ENCODE measurements at regions not wholly inside any gene's neighbourhood (a gene's known extent, or its start where the extent isn't known, plus 50 kb on each side); places are given as distances from the start of the nearest gene placed in this dataset.

GRCh38 chr7:113813471-113813870, 105.3 kb downstream of the PPP1R3A start:
- H3K36me3 ChIP-seq (replicated peaks in 1 of 2; ENCODE audit: control insufficient read depth in 1 of 2, insufficient read depth in 2 of 2, low read length in 2 of 2): no peaks in the 10 kb centered on the region
- no peaks in the 10 kb centered on the region for H3K4me1 Mint-ChIP-seq
- no peak overlapping the region for H3K4me3 ChIP-seq (replicated peaks in 1 of 3; ENCODE audit: low read depth in 2 of 3, low read length in 3 of 3)
- no peaks in the 10 kb centered on the region for H4K20me1 ChIP-seq (ENCODE audit: insufficient read depth, low read length)
- WGBS (ENCODE audit: insufficient coverage): no CpG with 5 or more reads among the region's 1 CpG
- no peak overlapping the region for H2AFZ ChIP-seq (ENCODE audit: insufficient read depth, low read depth, low read length, poor library complexity, severe bottlenecking)
- H3K9me3 Mint-ChIP-seq: peaks cover 0 to 2% (median 0%) of the 10 kb centered on the region in 7 donors
- H3K9ac ChIP-seq (ENCODE audit: insufficient read depth, low read length, poor library complexity, severe bottlenecking): no peak overlapping the region
- H3K79me2 ChIP-seq (ENCODE audit: insufficient read depth, low read length): no peaks in the 10 kb centered on the region
- H3K4me2 ChIP-seq (replicated peaks; ENCODE audit: extremely low read depth, low read length, poor library complexity, severe bottlenecking): no peak overlapping the region
- no peaks in the 10 kb centered on the region for H3K36me3 Mint-ChIP-seq
- no peak for DNase-seq
- no peak overlapping the region for H3K27ac ChIP-seq (ENCODE audit: low read depth in 1 of 2, low read length in 2 of 2)
- TF ChIP-seq CTCF (IDR thresholded peaks at IDR 0.05): no peak
- no peak overlapping the region for H3K4me3 Mint-ChIP-seq
- H3K27ac Mint-ChIP-seq: no peak overlapping the region
- H3K27me3 ChIP-seq (ENCODE audit: control insufficient read depth in 2 of 2, insufficient read depth in 2 of 2, low read length in 2 of 2): no peaks in the 10 kb centered on the region
- H3K9me3 ChIP-seq (replicated peaks in 1 of 2; ENCODE audit: control insufficient read depth in 1 of 2, insufficient read depth in 1 of 2, low read length in 2 of 2): no peaks in the 10 kb centered on the region
- intact Hi-C loops (cut with micrococcal nuclease): no loop called here
- peaks cover 2 to 5% (median 2%) of the 10 kb centered on the region in 3 donors for H3K27me3 Mint-ChIP-seq (ENCODE audit: low read depth in 3 of 3)
- H3K4me1 ChIP-seq (ENCODE audit: control insufficient read depth in 1 of 2, insufficient read depth in 2 of 2, low read length in 2 of 2): no peaks in the 10 kb centered on the region

- no peak for DNase-seq
- Histone ChIP-seq H3K4me1 (ENCODE audit: control insufficient read depth in 1 of 2, insufficient read depth in 2 of 2, low read length in 2 of 2) (no peaks in the 10 kb centered on the region), H3K27me3 (ENCODE audit: control insufficient read depth in 2 of 2, insufficient read depth in 2 of 2, low read length in 2 of 2) (no peaks in the 10 kb centered on the region), H3K79me2 (ENCODE audit: insufficient read depth, low read length) (no peaks in the 10 kb centered on the region), H3K9me3 (replicated peaks in 1 of 2; ENCODE audit: control insufficient read depth in 1 of 2, insufficient read depth in 1 of 2, low read length in 2 of 2) (no peaks in the 10 kb centered on the region), H3K4me3 (replicated peaks in 1 of 3; ENCODE audit: low read depth in 2 of 3, low read length in 3 of 3) (no peak overlapping the region), H3K4me2 (replicated peaks; ENCODE audit: extremely low read depth, low read length, poor library complexity, severe bottlenecking) (no peak overlapping the region), H3K36me3 (replicated peaks in 1 of 2; ENCODE audit: control insufficient read depth in 1 of 2, insufficient read depth in 2 of 2, low read length in 2 of 2) (no peaks in the 10 kb centered on the region), H3K9ac (ENCODE audit: insufficient read depth, low read length, poor library complexity, severe bottlenecking) (no peak overlapping the region), H3K27ac (ENCODE audit: low read depth in 1 of 2, low read length in 2 of 2) (no peak overlapping the region), H4K20me1 (ENCODE audit: insufficient read depth, low read length) (no peaks in the 10 kb centered on the region), H2AFZ (ENCODE audit: insufficient read depth, low read depth, low read length, poor library complexity, severe bottlenecking) (no peak overlapping the region)
- no peak overlapping the region for H3K27ac Mint-ChIP-seq
- H3K27me3 Mint-ChIP-seq (ENCODE audit: low read depth in 3 of 3): peaks cover 2 to 5% (median 2%) of the 10 kb centered on the region in 3 donors
- intact Hi-C loops (cut with micrococcal nuclease): no loop called here
- no peaks in the 10 kb centered on the region for H3K36me3 Mint-ChIP-seq
- no peak for TF ChIP-seq CTCF (IDR thresholded peaks at IDR 0.05)
- H3K4me3 Mint-ChIP-seq: no peak overlapping the region
- no peaks in the 10 kb centered on the region for H3K4me1 Mint-ChIP-seq
- WGBS (ENCODE audit: insufficient coverage): 100% methylated on average over 2 of the region's 3 CpGs
- H3K9me3 Mint-ChIP-seq: peaks cover 0 to 2% (median 0%) of the 10 kb centered on the region in 7 donors
Measured at GRCh38 chr7:113812591-113813255, 106.1 kb downstream of the PPP1R3A start.

Measured in CD14-positive monocyte (primary cell).